Thoracic aorta (tissue), 2 donors: ENCODE measurements at regions not wholly inside any gene's neighbourhood (a gene's known extent, or its start where the extent isn't known, plus 50 kb on each side); places are given as distances from the start of the nearest gene placed in this dataset.
"Not testable (repeated sequence)": the region's sequence is repeated elsewhere in the genome, so short reads cannot be mapped to it uniquely, and the experiment has no call there.

Source experiments
- ATAC-seq: fragments of 150-250 bp; one replicate; pipeline ENCODE4 v1.8.0; 2017; ENCODE audit warnings: low read depth; ENCODE audit not compliant: insufficient number of reproducible peaks, low FRiP score
- DNase-seq: peaks from one replicate; pipeline ENCODE4 v3.0.0-alpha.2; 2020; ENCODE audit warnings: low spot score
- H3K27ac ChIP-seq, 2 donors: fragments of 200-600 bp; sonication (generic); 1 replicate in 1 of 2; 2 replicates in 1 of 2; pipeline ENCODE4 v1.5.1; 2016; ENCODE audit warnings: mild to moderate bottlenecking in 2 of 2, moderate library complexity in 2 of 2
- H3K27me3 ChIP-seq: fragments of 200-600 bp; sonication (generic); replicated peaks from 2 replicates; pipeline ENCODE4 v1.6.0; 2016; ENCODE audit warnings: mild to moderate bottlenecking; ENCODE audit not compliant: insufficient read depth
- H3K36me3 ChIP-seq: fragments of 200-600 bp; sonication (generic); one replicate; pipeline ENCODE4 v1.5.1; 2016
- H3K4me1 ChIP-seq, 2 donors: fragments of 200-600 bp; sonication (generic); 1 replicate in 1 of 2; 2 replicates in 1 of 2; pipeline versions ENCODE4 v1.5.1 to v1.6.0; 2016; ENCODE audit warnings: low read depth in 2 of 2, mild to moderate bottlenecking in 1 of 2; ENCODE audit not compliant: control insufficient read depth in 1 of 2
- H3K4me3 ChIP-seq: fragments of 200-600 bp; sonication (generic); 2 replicates; pipeline ENCODE4 v1.5.1; 2016; ENCODE audit warnings: mild to moderate bottlenecking
- H3K9me3 ChIP-seq: fragments of 200-600 bp; sonication (generic); 2 replicates; pipeline ENCODE4 v1.5.1; 2016
- TF ChIP-seq, protein P1 (sequence below): fragments of 200-600 bp; sonication (generic); IDR thresholded peaks from one replicate; pipeline ENCODE4 v1.5.1; 2019; ENCODE audit warnings: antibody characterized with exemption

DNA sequence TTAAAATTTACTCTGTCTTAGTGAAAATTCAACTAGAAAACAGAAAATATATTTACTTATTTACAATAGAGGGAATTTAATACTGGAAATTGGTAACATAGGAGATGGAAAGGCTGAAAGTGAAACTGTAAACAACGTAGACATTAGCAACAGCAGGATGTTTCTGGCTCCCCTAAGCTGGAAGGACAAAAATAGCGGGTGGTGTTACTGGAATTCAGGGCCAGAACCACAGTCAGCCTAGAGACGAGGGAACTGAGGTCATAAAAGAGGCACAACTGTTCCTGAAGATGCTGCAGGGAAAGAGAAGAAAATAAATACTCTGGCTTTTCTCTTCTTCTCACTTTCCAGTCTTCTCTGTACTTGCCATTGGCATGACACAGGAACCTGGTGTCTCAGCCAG lies 80.4 kb upstream of the NIPBL start:
- ATAC-seq: no peak
- H3K27ac ChIP-seq: no peak overlapping the region
- H3K27me3 ChIP-seq: no peaks in the 10 kb centered on the region
- no peaks in the 10 kb centered on the region for H3K9me3 ChIP-seq
- H3K36me3 ChIP-seq: no peaks in the 10 kb centered on the region
- TF ChIP-seq, protein P1, sequence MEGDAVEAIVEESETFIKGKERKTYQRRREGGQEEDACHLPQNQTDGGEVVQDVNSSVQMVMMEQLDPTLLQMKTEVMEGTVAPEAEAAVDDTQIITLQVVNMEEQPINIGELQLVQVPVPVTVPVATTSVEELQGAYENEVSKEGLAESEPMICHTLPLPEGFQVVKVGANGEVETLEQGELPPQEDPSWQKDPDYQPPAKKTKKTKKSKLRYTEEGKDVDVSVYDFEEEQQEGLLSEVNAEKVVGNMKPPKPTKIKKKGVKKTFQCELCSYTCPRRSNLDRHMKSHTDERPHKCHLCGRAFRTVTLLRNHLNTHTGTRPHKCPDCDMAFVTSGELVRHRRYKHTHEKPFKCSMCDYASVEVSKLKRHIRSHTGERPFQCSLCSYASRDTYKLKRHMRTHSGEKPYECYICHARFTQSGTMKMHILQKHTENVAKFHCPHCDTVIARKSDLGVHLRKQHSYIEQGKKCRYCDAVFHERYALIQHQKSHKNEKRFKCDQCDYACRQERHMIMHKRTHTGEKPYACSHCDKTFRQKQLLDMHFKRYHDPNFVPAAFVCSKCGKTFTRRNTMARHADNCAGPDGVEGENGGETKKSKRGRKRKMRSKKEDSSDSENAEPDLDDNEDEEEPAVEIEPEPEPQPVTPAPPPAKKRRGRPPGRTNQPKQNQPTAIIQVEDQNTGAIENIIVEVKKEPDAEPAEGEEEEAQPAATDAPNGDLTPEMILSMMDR: no peak
- no peak overlapping the region for H3K4me3 ChIP-seq
- no peak for DNase-seq
- H3K4me1 ChIP-seq: no peaks in the 10 kb centered on the region

DNA sequence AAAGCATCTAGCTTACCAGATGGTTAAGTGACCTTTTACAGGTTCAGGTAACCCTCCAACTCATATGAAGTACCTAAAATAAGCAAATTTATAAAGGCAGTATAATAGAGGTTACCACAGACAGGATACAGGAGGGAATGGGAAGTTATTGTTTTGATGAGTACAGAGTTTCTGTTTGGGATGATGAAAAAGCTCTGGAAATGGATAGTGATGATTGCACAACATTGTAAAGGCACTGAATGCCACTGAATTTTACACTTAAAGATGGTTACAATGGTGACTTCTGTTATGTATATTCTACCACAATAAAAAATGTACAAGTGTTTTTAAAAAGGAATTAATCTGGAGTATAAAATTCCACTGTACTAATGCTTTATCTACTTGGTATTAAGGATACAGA lies 75.0 kb upstream of the NIPBL start:
- Histone ChIP-seq H3K36me3 (no peaks in the 10 kb centered on the region), H3K27me3 (no peaks in the 10 kb centered on the region), H3K4me3 (no peak overlapping the region), H3K4me1 (no peaks in the 10 kb centered on the region), H3K27ac (no peak overlapping the region), H3K9me3 (no peaks in the 10 kb centered on the region)
- TF ChIP-seq, protein P1: no peak
- DNase-seq (no peak), ATAC-seq (no peak)

DNA sequence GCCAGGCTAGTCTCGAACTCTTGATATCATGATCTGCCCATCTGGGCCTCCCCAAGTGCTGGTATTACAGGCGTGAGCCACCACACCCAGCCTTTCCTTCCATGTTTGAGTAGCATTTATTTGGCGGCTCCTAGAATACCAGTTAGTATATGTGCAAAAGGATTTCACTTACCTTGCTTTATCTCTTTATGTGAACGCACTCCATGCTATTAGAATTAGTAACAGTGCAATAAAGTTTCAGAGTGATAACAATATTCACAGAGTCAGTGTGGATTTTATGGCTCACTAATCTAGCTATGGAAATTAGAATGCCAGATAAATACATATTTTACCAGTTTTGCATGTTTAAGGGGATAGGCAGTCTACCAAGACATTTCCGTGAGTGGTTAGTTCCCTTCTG lies 74.4 kb upstream of the NIPBL start:
- H3K9me3 ChIP-seq: no peaks in the 10 kb centered on the region
- TF ChIP-seq, protein P1: no peak
- no peaks in the 10 kb centered on the region for H3K27me3 ChIP-seq
- no peak for ATAC-seq
- H3K4me1 ChIP-seq: no peaks in the 10 kb centered on the region
- no peak overlapping the region for H3K4me3 ChIP-seq
- no peak overlapping the region for H3K27ac ChIP-seq
- DNase-seq: no peak
- H3K36me3 ChIP-seq: no peaks in the 10 kb centered on the region

DNA sequence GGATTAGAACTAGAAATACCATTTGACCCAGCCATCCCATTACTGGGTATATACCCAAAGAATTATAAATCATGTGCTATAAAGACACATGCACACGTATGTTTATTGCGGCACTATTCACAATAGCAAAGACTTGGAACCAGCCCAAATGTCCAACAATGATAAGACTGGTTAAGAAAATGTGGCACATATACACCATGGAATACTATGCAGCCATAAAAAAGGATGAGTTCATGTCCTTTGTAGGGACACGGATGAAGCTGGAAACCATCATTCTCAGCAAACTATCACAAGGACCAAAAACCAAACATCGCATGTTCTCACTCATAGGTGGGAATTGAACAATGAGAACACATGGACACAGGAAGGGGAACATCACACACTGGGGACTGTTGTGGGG lies 63.3 kb upstream of the NIPBL start:
- not testable (repeated sequence) for ATAC-seq, H3K4me1 ChIP-seq, H3K36me3 ChIP-seq, H3K9me3 ChIP-seq, H3K27ac ChIP-seq, H3K27me3 ChIP-seq, DNase-seq, H3K4me3 ChIP-seq

DNA sequence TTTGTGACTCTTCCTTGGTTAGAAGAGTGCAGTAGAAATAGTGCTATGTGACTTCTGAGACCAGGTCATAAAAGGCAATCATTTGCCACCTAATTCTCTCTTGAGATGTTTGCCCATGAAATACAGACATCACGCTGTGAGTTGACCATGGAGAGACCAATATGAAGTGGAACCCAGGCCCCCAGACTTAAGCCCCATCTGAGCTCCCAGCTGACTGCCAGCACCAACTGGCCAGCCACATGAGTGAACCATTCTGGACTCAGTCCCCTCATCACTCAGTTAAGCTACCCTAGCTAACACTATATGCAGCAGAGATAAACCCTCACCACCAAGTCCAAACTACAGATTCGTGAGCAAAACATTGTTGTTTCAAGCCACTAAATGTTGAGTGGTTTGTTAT lies 60.7 kb upstream of the NIPBL start:
- no peaks in the 10 kb centered on the region for H3K36me3 ChIP-seq
- H3K4me1 ChIP-seq: no peaks in the 10 kb centered on the region
- TF ChIP-seq, protein P1: no peak
- H3K9me3 ChIP-seq: no peaks in the 10 kb centered on the region
- DNase-seq (no peak), ATAC-seq (no peak)
- no peak overlapping the region for H3K4me3 ChIP-seq
- H3K27ac ChIP-seq: no peak overlapping the region
- no peaks in the 10 kb centered on the region for H3K27me3 ChIP-seq

DNA sequence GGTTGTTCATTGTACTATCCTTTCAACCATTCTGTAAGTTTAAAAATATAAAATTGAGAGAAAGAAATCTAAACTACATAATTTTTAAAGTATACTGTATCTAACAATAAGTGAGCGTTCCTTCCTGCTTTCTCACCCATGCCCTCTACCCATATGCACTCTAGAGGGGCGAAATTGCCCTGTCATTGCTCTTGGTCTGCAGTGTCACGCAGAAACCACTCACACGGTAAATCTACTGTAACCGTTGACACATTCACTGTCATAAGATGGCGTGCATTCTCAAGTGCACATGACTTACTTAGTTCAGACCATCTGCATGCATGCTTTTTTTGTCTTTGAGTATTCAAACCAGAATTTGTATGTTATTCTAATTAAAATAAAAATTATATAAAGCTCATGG lies 55.7 kb upstream of the NIPBL start:
- DNase-seq (no peak), ATAC-seq (no peak)
- Histone ChIP-seq H3K27me3 (no peaks in the 10 kb centered on the region), H3K36me3 (no peaks in the 10 kb centered on the region), H3K4me1 (no peaks in the 10 kb centered on the region), H3K9me3 (no peaks in the 10 kb centered on the region), H3K27ac (no peak overlapping the region), H3K4me3 (no peak overlapping the region)
- TF ChIP-seq, protein P1: no peak
